B cell (primary cell): ENCODE measurements at regions not wholly inside any gene's neighbourhood (a gene's known extent, or its start where the extent isn't known, plus 50 kb on each side); places are given as distances from the start of the nearest gene placed in this dataset.

ENCODE experiments used
- ATAC-seq: fragments of 200-7000 bp; cut with Tn5 transposase; one replicate; pipeline ENCODE4 v1.10.0; 2021; ENCODE audit warnings: low read depth, mild to moderate bottlenecking, moderate number of reproducible peaks, moderate library complexity
- CTCF ChIA-PET: fragments of 350-600 bp; sonication (Branson Sonifier 250); formaldehyde crosslinking; loops from one replicate; lab custom pipeline; 2021; ENCODE audit warnings: antibody characterized with exemption, inconsistent platforms; lab: Charles Lee
- POLR2A ChIA-PET: fragments of 350-600 bp; sonication (Branson Sonifier 250); formaldehyde crosslinking; loops from one replicate; lab custom pipeline; 2021; ENCODE audit warnings: antibody characterized with exemption; lab: Charles Lee
- DNase-seq: peaks from one replicate; pipeline ENCODE4 v3.0.0; 2013
- H2AFZ ChIP-seq: 2 replicates; pipeline ENCODE4 v1.6.1; 2012; ENCODE audit warnings: mild to moderate bottlenecking, low read depth, low read length; ENCODE audit not compliant: insufficient read depth, poor library complexity, severe bottlenecking
- H3K27ac ChIP-seq, 2 donors: 1 replicate in 1 of 2; 2 replicates in 1 of 2; pipeline ENCODE4 v1.5.1; 2012 to 2013; ENCODE audit warnings: low read length in 2 of 2, mild to moderate bottlenecking in 2 of 2, moderate library complexity in 1 of 2
- H3K27me3 ChIP-seq, 4 experiments: fragments of 200-600 bp in 1 of 4; sonication (generic) in 1 of 4; replicated peaks in 1 of 4; 1 replicate in 2 of 4; 2 replicates in 2 of 4; pipeline versions ENCODE4 v1.6.1 to v1.7.0; 2013 to 2016; ENCODE audit warnings: low read length in 3 of 4, mild to moderate bottlenecking in 2 of 4, mixed read lengths in 1 of 4, moderate library complexity in 1 of 4; ENCODE audit not compliant: insufficient read depth in 4 of 4, control insufficient read depth in 3 of 4; ENCODE audit errors: control extremely low read depth in 1 of 4
- H3K36me3 ChIP-seq, 2 experiments: replicated peaks in 1 of 2; 1 replicate in 1 of 2; 2 replicates in 1 of 2; pipeline versions ENCODE4 v1.6.1 to v1.7.1; 2013; ENCODE audit warnings: low read length in 1 of 2; ENCODE audit not compliant: insufficient read depth in 2 of 2, control insufficient read depth in 1 of 2; ENCODE audit errors: control extremely low read depth in 1 of 2, extremely low read depth in 1 of 2
- H3K4me1 ChIP-seq, 2 donors: fragments of 200-600 bp in 1 of 2; sonication (generic) in 1 of 2; 1 replicate in 1 of 2; 2 replicates in 1 of 2; pipeline versions ENCODE4 v1.5.1 to v1.6.1; 2013 to 2017; ENCODE audit warnings: low read length in 2 of 2; ENCODE audit not compliant: control insufficient read depth in 2 of 2, insufficient read depth in 2 of 2
- H3K4me2 ChIP-seq: replicated peaks from 2 replicates; pipeline ENCODE3; 2012; ENCODE audit warnings: mild to moderate bottlenecking, low read depth, low read length; ENCODE audit not compliant: poor library complexity, severe bottlenecking
- H3K4me3 ChIP-seq, 5 experiments: fragments of 200-600 bp in 1 of 5; sonication (generic) in 1 of 5; 1 replicate in 3 of 5; 2 replicates in 2 of 5; pipeline versions ENCODE4 v1.5.1 to v1.7.0; 2011 to 2016; ENCODE audit warnings: low read length in 4 of 5, mild to moderate bottlenecking in 4 of 5, low read depth in 2 of 5, control low read depth in 1 of 5, moderate library complexity in 1 of 5; ENCODE audit not compliant: insufficient read depth in 1 of 5; ENCODE audit errors: control extremely low read depth in 1 of 5, extremely low read depth in 1 of 5
- H3K79me2 ChIP-seq: fragments of 200-600 bp; sonication (generic); one replicate; pipeline ENCODE4 v1.6.0; 2016; ENCODE audit warnings: low read length; ENCODE audit not compliant: control insufficient read depth, insufficient read depth
- H3K9ac ChIP-seq: fragments of 200-600 bp; sonication (generic); 2 replicates; pipeline ENCODE4 v1.6.1; 2017; ENCODE audit warnings: mild to moderate bottlenecking, low read length, moderate library complexity
- H3K9me3 ChIP-seq, 3 donors: one replicate each; pipeline versions ENCODE4 v1.6.1 to v1.7.1; 2013; ENCODE audit warnings: low read length in 2 of 3; ENCODE audit not compliant: control insufficient read depth in 2 of 3, insufficient read depth in 1 of 3; ENCODE audit errors: control extremely low read depth in 1 of 3
- H4K20me1 ChIP-seq: 2 replicates; pipeline ENCODE4 v1.6.0; 2012; ENCODE audit warnings: mild to moderate bottlenecking, low read length; ENCODE audit not compliant: insufficient read depth, control insufficient read depth, poor library complexity, severe bottlenecking
- H3K27ac Mint-ChIP-seq: one replicate; pipeline ENCODE4 v1.8.0; 2021; ENCODE audit warnings: mixed read lengths
- H3K27me3 Mint-ChIP-seq: one replicate; pipeline ENCODE4 v1.8.0; 2021; ENCODE audit warnings: mixed read lengths
- H3K4me1 Mint-ChIP-seq: one replicate; pipeline ENCODE4 v1.8.0; 2021; ENCODE audit warnings: mixed read lengths
- H3K4me3 Mint-ChIP-seq: one replicate; pipeline ENCODE4 v1.8.0; 2021; ENCODE audit warnings: mixed read lengths
- H3K9me3 Mint-ChIP-seq: one replicate; pipeline ENCODE4 v1.8.0; 2022; ENCODE audit warnings: mixed read lengths; ENCODE audit not compliant: insufficient read depth
- CTCF ChIP-seq: fragments of 200-600 bp; IDR thresholded peaks from one replicate; pipeline ENCODE4 v1.8.0; 2022; ENCODE audit warnings: antibody characterized with exemption, mild to moderate bottlenecking
- EZH2 ChIP-seq: IDR thresholded peaks from 2 replicates; pipeline ENCODE4 v1.6.1; 2012; ENCODE audit warnings: borderline replicate concordance, low read depth, mild to moderate bottlenecking, moderate library complexity, low read length; ENCODE audit not compliant: insufficient read depth, poor library complexity, severe bottlenecking
- WGBS: methylation state at CpG from one replicate; pipeline ENCODE4 v1.1.5; 2013; ENCODE audit warnings: missing lambda C conversion rate; ENCODE audit not compliant: insufficient coverage; 5-methylcytosine and 5-hydroxymethylcytosine counted together
- intact Hi-C: fragments of 100-400 bp; cut with micrococcal nuclease; formaldehyde crosslinking; loops from one replicate; pipeline ENCODE4 v1.10.0; 2022

- Histone ChIP-seq H3K4me2 (no peak overlapping the region), H3K9me3 (peaks cover 0 to 2% (median 0%) of the 10 kb centered on the region in 3 donors), H3K36me3 (no peaks in the 10 kb centered on the region), H3K4me1 (no peaks in the 10 kb centered on the region), H3K79me2 (no peaks in the 10 kb centered on the region), H3K9ac (no peak overlapping the region), H3K27ac (no peak overlapping the region), H2AFZ (no peak overlapping the region), H4K20me1 (no peaks in the 10 kb centered on the region), H3K4me3 (no peak overlapping the region), H3K27me3 (no peaks in the 10 kb centered on the region)
- TF ChIP-seq EZH2 (no peak), CTCF (no peak)
- no peak for ATAC-seq
- no peak for DNase-seq
- no peak overlapping the region for H3K27ac Mint-ChIP-seq
- 80% methylated on average over 5 of the region's 5 CpGs for WGBS
- POLR2A ChIA-PET = no interaction called here
- no peaks in the 10 kb centered on the region for H3K27me3 Mint-ChIP-seq
- no peaks in the 10 kb centered on the region for H3K9me3 Mint-ChIP-seq
- intact Hi-C loops = no loop called here
- no peaks in the 10 kb centered on the region for H3K4me1 Mint-ChIP-seq
- CTCF ChIA-PET = no interaction called here
- H3K4me3 Mint-ChIP-seq = no peak overlapping the region
Measured at GRCh38 chr18:67260841-67261240, 255.7 kb downstream of the DSEL start.

- DNase-seq = no peak
- intact Hi-C loops = no loop called here
- Histone ChIP-seq H3K4me1 (no peaks in the 10 kb centered on the region), H4K20me1 (no peaks in the 10 kb centered on the region), H3K36me3 (no peaks in the 10 kb centered on the region), H3K4me3 (no peak overlapping the region), H2AFZ (no peak overlapping the region), H3K79me2 (no peaks in the 10 kb centered on the region), H3K27ac (no peak overlapping the region), H3K27me3 (no peaks in the 10 kb centered on the region), H3K9ac (no peak overlapping the region), H3K4me2 (no peak overlapping the region), H3K9me3 (no peaks in the 10 kb centered on the region)
- H3K27ac Mint-ChIP-seq = no peak overlapping the region
- H3K4me3 Mint-ChIP-seq = no peak overlapping the region
- WGBS = 100% methylated on average over 2 of the region's 9 CpGs
- H3K27me3 Mint-ChIP-seq = no peaks in the 10 kb centered on the region
- TF ChIP-seq EZH2 = no peak
- TF ChIP-seq CTCF = no peak
- H3K4me1 Mint-ChIP-seq = no peaks in the 10 kb centered on the region
- no peak for ATAC-seq
- peaks cover 2% of the 10 kb centered on the region for H3K9me3 Mint-ChIP-seq
- POLR2A ChIA-PET = no interaction called here
- CTCF ChIA-PET = no interaction called here
Measured at GRCh38 chr18:67250776-67251424, 265.6 kb downstream of the DSEL start.
